Immature natural killer cell (primary cell): ENCODE measurements at regions not wholly inside any gene's neighbourhood (a gene's known extent, or its start where the extent isn't known, plus 50 kb on each side); places are given as distances from the start of the nearest gene placed in this dataset.
"Not testable (repeated sequence)": the region's sequence is repeated elsewhere in the genome, so short reads cannot be mapped to it uniquely, and the experiment has no call there.

Experiments used
- DNase-seq, 3 donors: peaks; one replicate each; pipeline ENCODE4 v3.0.0; 2022; ENCODE audit warnings: mixed read lengths in 1 of 3
- H3K27ac Mint-ChIP-seq, 6 donors: one replicate each; pipeline ENCODE4 v1.8.0; 2020; ENCODE audit warnings: mixed read lengths in 6 of 6, mild to moderate bottlenecking in 5 of 6, inconsistent platforms in 4 of 6, moderate library complexity in 3 of 6
- H3K27me3 Mint-ChIP-seq, 3 donors: one replicate each; pipeline ENCODE4 v1.8.0; 2020 to 2021; ENCODE audit warnings: low read depth in 3 of 3, mild to moderate bottlenecking in 3 of 3, mixed read lengths in 3 of 3, moderate library complexity in 3 of 3, inconsistent platforms in 1 of 3
- H3K36me3 Mint-ChIP-seq, 3 donors: one replicate each; pipeline ENCODE4 v1.8.0; 2020; ENCODE audit warnings: mixed read lengths in 3 of 3, inconsistent platforms in 2 of 3, mild to moderate bottlenecking in 2 of 3
- H3K4me1 Mint-ChIP-seq, 2 donors: one replicate each; pipeline ENCODE4 v1.8.0; 2020; ENCODE audit warnings: inconsistent platforms in 2 of 2, mild to moderate bottlenecking in 2 of 2, mixed read lengths in 2 of 2, moderate library complexity in 1 of 2
- H3K4me3 Mint-ChIP-seq, 5 donors: one replicate each; pipeline ENCODE4 v1.8.0; 2020; ENCODE audit warnings: mild to moderate bottlenecking in 5 of 5, mixed read lengths in 5 of 5, inconsistent platforms in 3 of 5, moderate library complexity in 3 of 5
- H3K9me3 Mint-ChIP-seq, 6 donors: one replicate each; pipeline ENCODE4 v1.8.0; 2020; ENCODE audit warnings: mild to moderate bottlenecking in 6 of 6, mixed read lengths in 6 of 6, inconsistent platforms in 4 of 6, moderate library complexity in 3 of 6

GRCh38 chr7:17101207-17101696, 197.2 kb upstream of the AHR start:
- H3K4me3 Mint-ChIP-seq, result no peak overlapping the region
- H3K27ac Mint-ChIP-seq, result no peak overlapping the region
- H3K4me1 Mint-ChIP-seq, result no peaks in the 10 kb centered on the region
- DNase-seq, result no peak
- H3K36me3 Mint-ChIP-seq, result no peaks in the 10 kb centered on the region
- H3K27me3 Mint-ChIP-seq, result peaks cover 2% of the 10 kb centered on the region in 3 donors
- H3K9me3 Mint-ChIP-seq, result no peaks in the 10 kb centered on the region

- H3K9me3 Mint-ChIP-seq, result no peaks in the 10 kb centered on the region
- H3K27ac Mint-ChIP-seq, result no peak overlapping the region
- H3K4me1 Mint-ChIP-seq, result no peaks in the 10 kb centered on the region
- H3K27me3 Mint-ChIP-seq, result peaks cover 0 to 2% (median 0%) of the 10 kb centered on the region in 3 donors
- no peak overlapping the region for H3K4me3 Mint-ChIP-seq
- no peak for DNase-seq
- no peaks in the 10 kb centered on the region for H3K36me3 Mint-ChIP-seq
Measured at GRCh38 chr7:17103170-17103569, 195.3 kb upstream of the AHR start.

- no peaks in the 10 kb centered on the region for H3K36me3 Mint-ChIP-seq
- H3K27ac Mint-ChIP-seq, result no peak overlapping the region
- H3K9me3 Mint-ChIP-seq, result no peaks in the 10 kb centered on the region
- H3K27me3 Mint-ChIP-seq, result peaks cover 0 to 2% (median 0%) of the 10 kb centered on the region in 3 donors
- no peak overlapping the region for H3K4me3 Mint-ChIP-seq
- no peaks in the 10 kb centered on the region for H3K4me1 Mint-ChIP-seq
- DNase-seq, result no peak
Measured at GRCh38 chr7:17103984-17104383, 194.5 kb upstream of the AHR start.

GRCh38 chr7:17104419-17104818, 194.0 kb upstream of the AHR start:
- DNase-seq, result no peak
- Mint-ChIP-seq H3K4me1 (no peaks in the 10 kb centered on the region), H3K4me3 (no peak overlapping the region), H3K9me3 (no peaks in the 10 kb centered on the region), H3K27ac (no peak overlapping the region), H3K36me3 (no peaks in the 10 kb centered on the region), H3K27me3 (peaks cover 0 to 2% (median 0%) of the 10 kb centered on the region in 3 donors)

- Mint-ChIP-seq H3K9me3 (no peaks in the 10 kb centered on the region), H3K36me3 (no peaks in the 10 kb centered on the region), H3K4me3 (no peak overlapping the region), H3K27ac (no peak overlapping the region), H3K4me1 (no peaks in the 10 kb centered on the region), H3K27me3 (peaks cover 0 to 2% (median 0%) of the 10 kb centered on the region in 3 donors)
- no peak for DNase-seq
Measured at GRCh38 chr7:17105701-17106100, 192.8 kb upstream of the AHR start.

- H3K27me3 Mint-ChIP-seq, result peaks cover 0 to 2% (median 0%) of the 10 kb centered on the region in 3 donors
- no peak overlapping the region for H3K4me3 Mint-ChIP-seq
- no peaks in the 10 kb centered on the region for H3K4me1 Mint-ChIP-seq
- H3K9me3 Mint-ChIP-seq, result no peaks in the 10 kb centered on the region
- DNase-seq, result no peak
- H3K36me3 Mint-ChIP-seq, result no peaks in the 10 kb centered on the region
- H3K27ac Mint-ChIP-seq, result no peak overlapping the region
Measured at GRCh38 chr7:17108049-17108584, 190.3 kb upstream of the AHR start.

GRCh38 chr7:17109020-17109419, 189.4 kb upstream of the AHR start:
- Mint-ChIP-seq H3K27me3 (peaks cover 0 to 2% (median 0%) of the 10 kb centered on the region in 3 donors), H3K4me1 (no peaks in the 10 kb centered on the region), H3K27ac (no peak overlapping the region), H3K4me3 (no peak overlapping the region), H3K9me3 (no peaks in the 10 kb centered on the region), H3K36me3 (no peaks in the 10 kb centered on the region)
- DNase-seq, result no peak

- not testable (repeated sequence) for H3K4me3 Mint-ChIP-seq
Measured at GRCh38 chr7:17113770-17114169, 184.7 kb upstream of the AHR start.

GRCh38 chr7:17118412-17118811, 180.0 kb upstream of the AHR start:
- no peak overlapping the region for H3K27ac Mint-ChIP-seq
- H3K4me1 Mint-ChIP-seq, result no peaks in the 10 kb centered on the region
- peaks cover 0 to 9% (median 0%) of the 10 kb centered on the region in 3 donors for H3K27me3 Mint-ChIP-seq
- peaks cover 0 to 3% (median 0%) of the 10 kb centered on the region in 6 donors for H3K9me3 Mint-ChIP-seq
- no peaks in the 10 kb centered on the region for H3K36me3 Mint-ChIP-seq
- H3K4me3 Mint-ChIP-seq, result no peak overlapping the region
- no peak for DNase-seq

More at GRCh38 chr7:17113770-17114169, 184.7 kb upstream of the AHR start:
- not testable (repeated sequence) for H3K9me3 Mint-ChIP-seq, H3K27ac Mint-ChIP-seq, DNase-seq, H3K36me3 Mint-ChIP-seq, H3K27me3 Mint-ChIP-seq, H3K4me1 Mint-ChIP-seq

- Mint-ChIP-seq H3K27me3 (peaks cover 0 to 8% (median 0%) of the 10 kb centered on the region in 3 donors), H3K4me1 (no peaks in the 10 kb centered on the region), H3K36me3 (no peaks in the 10 kb centered on the region), H3K27ac (no peak overlapping the region), H3K4me3 (no peak overlapping the region), H3K9me3 (no peaks in the 10 kb centered on the region)
- DNase-seq, result no peak
Measured at GRCh38 chr7:17120756-17121155, 177.7 kb upstream of the AHR start.

GRCh38 chr7:17121671-17122070, 176.8 kb upstream of the AHR start:
- Mint-ChIP-seq H3K27me3 (peaks cover 0 to 8% (median 0%) of the 10 kb centered on the region in 3 donors), H3K4me3 (no peak overlapping the region), H3K27ac (no peak overlapping the region), H3K9me3 (no peaks in the 10 kb centered on the region), H3K4me1 (no peaks in the 10 kb centered on the region), H3K36me3 (no peaks in the 10 kb centered on the region)
- no peak for DNase-seq

GRCh38 chr7:17123020-17123419, 175.4 kb upstream of the AHR start:
- Mint-ChIP-seq H3K27ac (no peak overlapping the region), H3K9me3 (no peaks in the 10 kb centered on the region), H3K36me3 (no peaks in the 10 kb centered on the region), H3K4me1 (no peaks in the 10 kb centered on the region), H3K4me3 (no peak overlapping the region), H3K27me3 (peaks cover 0 to 9% (median 0%) of the 10 kb centered on the region in 3 donors)
- no peak for DNase-seq

GRCh38 chr7:17126413-17127268, 171.8 kb upstream of the AHR start:
- Mint-ChIP-seq H3K27me3 (peaks cover 0 to 5% (median 2%) of the 10 kb centered on the region in 3 donors), H3K4me1 (peaks cover 7 to 13% of the 10 kb centered on the region in 2 donors), H3K4me3 (no peak overlapping the region), H3K9me3 (no peaks in the 10 kb centered on the region), H3K36me3 (no peaks in the 10 kb centered on the region), H3K27ac (peak overlapping the region in 1 of 6 donors; percentile 12)
- no peak for DNase-seq

GRCh38 chr7:17129218-17129617, 169.2 kb upstream of the AHR start:
- Mint-ChIP-seq H3K9me3 (no peaks in the 10 kb centered on the region), H3K27me3 (peaks cover 0 to 5% (median 3%) of the 10 kb centered on the region in 3 donors), H3K36me3 (no peaks in the 10 kb centered on the region), H3K4me1 (peaks cover 7 to 13% of the 10 kb centered on the region in 2 donors), H3K4me3 (no peak overlapping the region), H3K27ac (no peak overlapping the region)
- DNase-seq, result no peak
